ENCODE measurements at regions not wholly inside any gene's neighbourhood (a gene's known extent, or its start where the extent isn't known, plus 50 kb on each side); places are given as distances from the start of the nearest gene placed in this dataset.

GRCh38 chr3:59341459-59341858 lies 291.6 kb upstream of the CFAP20DC start:
- no peak for TF ChIP-seq EZH2 (IDR thresholded peaks at IDR 0.05; ENCODE audit: low read depth)
- TF ChIP-seq, protein P1, sequence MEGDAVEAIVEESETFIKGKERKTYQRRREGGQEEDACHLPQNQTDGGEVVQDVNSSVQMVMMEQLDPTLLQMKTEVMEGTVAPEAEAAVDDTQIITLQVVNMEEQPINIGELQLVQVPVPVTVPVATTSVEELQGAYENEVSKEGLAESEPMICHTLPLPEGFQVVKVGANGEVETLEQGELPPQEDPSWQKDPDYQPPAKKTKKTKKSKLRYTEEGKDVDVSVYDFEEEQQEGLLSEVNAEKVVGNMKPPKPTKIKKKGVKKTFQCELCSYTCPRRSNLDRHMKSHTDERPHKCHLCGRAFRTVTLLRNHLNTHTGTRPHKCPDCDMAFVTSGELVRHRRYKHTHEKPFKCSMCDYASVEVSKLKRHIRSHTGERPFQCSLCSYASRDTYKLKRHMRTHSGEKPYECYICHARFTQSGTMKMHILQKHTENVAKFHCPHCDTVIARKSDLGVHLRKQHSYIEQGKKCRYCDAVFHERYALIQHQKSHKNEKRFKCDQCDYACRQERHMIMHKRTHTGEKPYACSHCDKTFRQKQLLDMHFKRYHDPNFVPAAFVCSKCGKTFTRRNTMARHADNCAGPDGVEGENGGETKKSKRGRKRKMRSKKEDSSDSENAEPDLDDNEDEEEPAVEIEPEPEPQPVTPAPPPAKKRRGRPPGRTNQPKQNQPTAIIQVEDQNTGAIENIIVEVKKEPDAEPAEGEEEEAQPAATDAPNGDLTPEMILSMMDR (conservative IDR thresholded peaks at IDR 0.05): no peak

All from PC-9 (cell line).